GM12878 (cell line): ENCODE measurements at regions not wholly inside any gene's neighbourhood (a gene's known extent, or its start where the extent isn't known, plus 50 kb on each side); places are given as distances from the start of the nearest gene placed in this dataset.

Experiments used
- TARDBP ChIP-seq: IDR thresholded peaks from 2 replicates; pipeline ENCODE4 v1.6.1; 2016; ENCODE audit warnings: borderline replicate concordance
- USF1 ChIP-seq: IDR thresholded peaks from 2 replicates; pipeline ENCODE4 v1.6.1; 2011; ENCODE audit warnings: borderline replicate concordance, low read depth, mild to moderate bottlenecking, moderate library complexity, mixed read lengths, low read length; ENCODE audit not compliant: insufficient read depth; ENCODE audit errors: extremely low read length

GRCh38 chr12:65690477-65690876, 133.8 kb upstream of the HMGA2 start:
- TF ChIP-seq TARDBP (no peak), USF1 (no peak)
